Effector memory CD4-positive, alpha-beta T cell (primary cell): ENCODE measurements at regions not wholly inside any gene's neighbourhood (a gene's known extent, or its start where the extent isn't known, plus 50 kb on each side); places are given as distances from the start of the nearest gene placed in this dataset.

Experiments
- DNase-seq, 3 donors: peaks; one replicate each; pipeline ENCODE4 v3.0.0-alpha.2; 2020
- H3K27ac ChIP-seq: 2 replicates; pipeline ENCODE4 v1.7.0; 2013; ENCODE audit warnings: mild to moderate bottlenecking, low read length, moderate library complexity; ENCODE audit not compliant: insufficient read depth, poor library complexity, severe bottlenecking
- H3K27me3 ChIP-seq: replicated peaks from 2 replicates; pipeline ENCODE4 v1.7.0; 2013; ENCODE audit warnings: mild to moderate bottlenecking, low read length; ENCODE audit not compliant: insufficient read depth, control insufficient read depth, poor library complexity, severe bottlenecking
- H3K36me3 ChIP-seq: 2 replicates; pipeline ENCODE4 v1.7.0; 2013; ENCODE audit warnings: mild to moderate bottlenecking, low read length, moderate library complexity; ENCODE audit not compliant: control insufficient read depth, insufficient read depth
- H3K4me1 ChIP-seq: 2 replicates; pipeline ENCODE4 v1.7.0; 2013; ENCODE audit warnings: low read length, mild to moderate bottlenecking; ENCODE audit not compliant: control insufficient read depth, insufficient read depth, poor library complexity, severe bottlenecking
- H3K4me3 ChIP-seq: 2 replicates; pipeline ENCODE4 v1.7.0; 2013; ENCODE audit warnings: low read length, low read depth, mild to moderate bottlenecking; ENCODE audit not compliant: insufficient read depth, poor library complexity, severe bottlenecking
- H3K9me3 ChIP-seq: 2 replicates; pipeline ENCODE4 v1.7.0; 2013; ENCODE audit warnings: mild to moderate bottlenecking, low read length, moderate library complexity; ENCODE audit not compliant: control insufficient read depth

DNA sequence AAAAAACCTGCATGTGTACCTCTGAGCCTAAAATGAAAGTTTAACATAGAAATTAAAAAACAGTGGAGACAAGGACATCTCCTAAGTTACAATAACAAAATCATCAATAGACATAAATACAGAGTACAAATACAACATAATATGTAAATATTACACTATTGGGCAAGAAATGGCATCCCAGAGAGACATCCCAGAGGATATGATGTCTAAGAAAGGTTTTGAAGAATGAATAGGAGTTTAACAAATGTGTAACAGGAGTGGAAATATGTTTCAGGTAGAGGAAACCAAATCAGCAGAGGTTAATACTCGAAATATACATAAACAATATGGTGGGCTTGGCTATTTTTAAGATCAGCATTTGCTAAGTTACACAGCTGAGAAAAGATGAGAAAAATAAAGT, 447.7 kb upstream of the MAF start:
- H3K36me3 ChIP-seq, result no peaks in the 10 kb centered on the region
- no peaks in the 10 kb centered on the region for H3K4me1 ChIP-seq
- no peak overlapping the region for H3K27ac ChIP-seq
- H3K9me3 ChIP-seq, result no peaks in the 10 kb centered on the region
- H3K27me3 ChIP-seq, result no peaks in the 10 kb centered on the region
- H3K4me3 ChIP-seq, result no peak overlapping the region
- no peak for DNase-seq

DNA sequence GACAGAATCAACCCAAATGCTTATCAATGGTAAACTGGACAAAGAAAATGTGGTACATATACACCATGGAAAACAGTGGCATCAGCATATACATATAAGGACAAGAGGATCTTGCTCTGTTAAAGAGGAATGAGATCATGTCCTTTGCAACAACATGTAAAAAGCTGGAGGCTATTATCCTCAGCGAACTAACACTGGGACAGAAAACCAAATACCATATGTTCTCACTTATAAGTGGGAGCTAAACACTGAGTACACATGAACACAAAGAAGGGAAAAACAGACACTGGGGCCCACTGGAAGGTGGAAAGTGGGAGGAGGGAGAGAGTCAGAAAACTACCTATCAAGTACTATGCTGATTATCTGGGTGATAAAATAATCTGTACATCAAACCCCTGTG, 447.3 kb upstream of the MAF start:
- no peaks in the 10 kb centered on the region for H3K36me3 ChIP-seq
- H3K27ac ChIP-seq, result no peak overlapping the region
- no peak overlapping the region for H3K4me3 ChIP-seq
- H3K4me1 ChIP-seq, result no peaks in the 10 kb centered on the region
- DNase-seq, result no peak
- no peaks in the 10 kb centered on the region for H3K9me3 ChIP-seq
- no peaks in the 10 kb centered on the region for H3K27me3 ChIP-seq

DNA sequence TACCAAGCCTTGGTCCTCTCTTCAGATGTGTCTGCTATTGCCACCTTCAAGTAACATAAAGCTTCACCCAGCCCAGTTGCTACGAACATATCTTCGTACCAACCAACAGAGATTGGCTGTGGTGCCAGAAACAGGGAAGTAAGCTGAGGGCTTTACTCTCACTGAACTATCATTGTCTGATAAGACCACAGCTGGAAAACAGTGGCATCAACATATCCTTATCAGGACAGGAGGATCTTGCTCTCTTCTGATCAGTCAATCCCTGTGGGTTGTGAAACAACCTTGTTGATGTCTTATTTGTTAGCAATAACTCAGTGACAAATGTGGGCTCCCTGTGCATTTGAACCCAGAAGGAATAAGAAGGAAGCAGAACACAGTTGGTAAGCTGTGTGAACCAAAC, 446.3 kb upstream of the MAF start:
- Histone ChIP-seq H3K27ac (no peak overlapping the region), H3K9me3 (no peaks in the 10 kb centered on the region), H3K36me3 (no peaks in the 10 kb centered on the region), H3K27me3 (no peaks in the 10 kb centered on the region), H3K4me3 (no peak overlapping the region), H3K4me1 (no peaks in the 10 kb centered on the region)
- no peak for DNase-seq

DNA sequence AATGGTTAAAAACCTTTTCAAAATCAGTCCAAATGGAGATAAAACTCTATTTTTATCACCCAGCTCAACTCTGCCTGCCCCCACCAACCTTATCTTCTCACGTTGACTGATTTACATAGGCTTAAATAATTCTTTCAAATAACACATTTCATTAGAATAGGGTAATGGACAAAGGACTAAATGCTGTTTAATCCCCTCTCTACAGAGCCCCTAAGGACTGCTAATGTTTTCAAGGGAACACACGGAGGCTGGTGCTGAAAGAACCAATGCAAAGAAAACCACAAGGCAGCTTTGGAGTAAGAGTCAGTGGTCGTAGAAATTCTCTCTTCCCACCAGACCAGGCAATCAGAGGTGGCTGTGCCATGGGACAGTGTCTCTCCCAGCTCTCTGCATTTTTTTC, 445.7 kb upstream of the MAF start:
- H3K9me3 ChIP-seq, result no peaks in the 10 kb centered on the region
- no peak overlapping the region for H3K4me3 ChIP-seq
- no peaks in the 10 kb centered on the region for H3K27me3 ChIP-seq
- H3K36me3 ChIP-seq, result no peaks in the 10 kb centered on the region
- no peaks in the 10 kb centered on the region for H3K4me1 ChIP-seq
- no peak overlapping the region for H3K27ac ChIP-seq
- DNase-seq, result no peak

DNA sequence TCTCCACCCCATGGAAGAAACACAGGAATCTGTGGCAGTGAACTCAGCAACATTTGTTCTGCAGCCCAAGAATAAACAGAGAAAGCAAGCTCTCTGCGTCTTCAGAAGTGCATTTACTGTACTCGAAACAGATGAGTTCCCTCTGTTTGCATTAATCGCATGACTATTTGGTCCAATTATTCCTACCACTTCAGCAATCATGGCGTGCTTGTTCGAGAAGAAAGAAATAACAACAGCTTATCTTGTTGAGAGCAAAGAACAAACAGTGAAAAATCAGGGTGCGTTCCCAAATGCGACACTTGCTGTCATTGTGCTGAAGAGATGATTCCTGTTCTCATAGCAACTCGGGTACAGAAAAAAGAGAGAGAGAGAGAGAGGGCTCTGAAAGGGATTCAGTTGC, 445.3 kb upstream of the MAF start:
- Histone ChIP-seq H3K9me3 (no peaks in the 10 kb centered on the region), H3K27ac (no peak overlapping the region), H3K27me3 (no peaks in the 10 kb centered on the region), H3K36me3 (no peaks in the 10 kb centered on the region), H3K4me3 (no peak overlapping the region), H3K4me1 (no peaks in the 10 kb centered on the region)
- no peak for DNase-seq

DNA sequence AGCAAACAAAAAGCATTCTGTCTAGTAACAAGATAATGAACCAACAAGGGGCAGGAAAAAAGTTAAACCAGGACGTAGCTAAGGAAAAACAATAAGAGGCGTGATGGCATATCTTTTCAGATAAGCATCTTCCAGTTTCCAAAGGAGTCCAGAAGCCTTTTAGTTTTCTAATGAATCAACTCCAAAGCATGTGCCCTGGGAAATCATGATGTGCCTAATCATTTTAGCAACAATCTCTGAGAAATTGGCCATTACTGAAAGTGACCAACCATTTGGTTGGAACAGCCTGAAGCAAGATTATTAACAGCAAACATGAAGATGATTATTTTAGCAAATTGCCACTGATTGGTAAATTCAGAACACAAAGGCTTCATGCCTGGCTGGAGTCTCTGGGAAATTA, 440.9 kb upstream of the MAF start:
- Histone ChIP-seq H3K9me3 (no peaks in the 10 kb centered on the region), H3K4me1 (no peaks in the 10 kb centered on the region), H3K36me3 (no peaks in the 10 kb centered on the region), H3K4me3 (no peak overlapping the region), H3K27me3 (no peaks in the 10 kb centered on the region), H3K27ac (no peak overlapping the region)
- DNase-seq, result no peak

DNA sequence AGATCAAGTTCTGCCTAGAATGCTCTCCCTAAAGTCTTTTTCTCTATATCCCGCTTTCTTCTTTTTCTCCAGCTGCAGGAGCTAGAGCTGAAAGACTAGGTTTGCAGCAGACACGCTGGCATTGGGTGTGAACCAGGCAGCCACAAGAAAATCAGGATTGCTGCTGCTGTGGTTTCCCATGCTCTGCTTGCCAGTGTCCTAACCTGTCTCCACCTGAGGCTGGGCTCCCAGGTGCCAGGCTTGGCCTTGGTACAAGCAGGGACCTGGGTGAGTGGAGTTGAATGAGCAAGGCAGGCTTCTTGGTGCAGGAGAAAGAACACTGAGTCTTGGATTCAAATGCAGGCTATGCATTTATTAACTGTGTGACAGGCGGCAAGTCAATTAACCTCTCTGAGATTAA, 440.3 kb upstream of the MAF start:
- Histone ChIP-seq H3K4me3 (no peak overlapping the region), H3K27ac (no peak overlapping the region), H3K9me3 (no peaks in the 10 kb centered on the region), H3K4me1 (no peaks in the 10 kb centered on the region), H3K36me3 (no peaks in the 10 kb centered on the region), H3K27me3 (no peaks in the 10 kb centered on the region)
- no peak for DNase-seq

DNA sequence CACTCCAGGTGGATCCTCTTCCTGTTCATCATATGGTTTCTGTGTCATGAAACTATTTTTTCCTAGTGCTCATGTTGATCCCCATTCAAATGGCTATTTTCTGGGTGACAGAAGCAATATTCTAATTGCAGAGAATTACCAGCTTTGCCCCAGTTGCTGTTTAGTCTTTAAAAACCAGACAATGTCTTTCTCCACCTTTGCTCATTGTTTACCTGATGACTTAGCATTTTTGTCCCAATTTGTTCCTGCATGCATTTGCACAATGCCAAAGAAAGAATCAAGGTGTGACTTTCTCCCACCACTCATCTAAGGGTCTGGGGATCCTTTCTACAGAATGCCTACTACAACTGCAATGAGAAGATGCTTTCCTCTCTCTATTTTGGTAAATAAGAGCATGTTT, 439.9 kb upstream of the MAF start:
- Histone ChIP-seq H3K27ac (no peak overlapping the region), H3K4me1 (no peaks in the 10 kb centered on the region), H3K4me3 (no peak overlapping the region), H3K27me3 (no peaks in the 10 kb centered on the region), H3K36me3 (no peaks in the 10 kb centered on the region), H3K9me3 (no peaks in the 10 kb centered on the region)
- no peak for DNase-seq

DNA sequence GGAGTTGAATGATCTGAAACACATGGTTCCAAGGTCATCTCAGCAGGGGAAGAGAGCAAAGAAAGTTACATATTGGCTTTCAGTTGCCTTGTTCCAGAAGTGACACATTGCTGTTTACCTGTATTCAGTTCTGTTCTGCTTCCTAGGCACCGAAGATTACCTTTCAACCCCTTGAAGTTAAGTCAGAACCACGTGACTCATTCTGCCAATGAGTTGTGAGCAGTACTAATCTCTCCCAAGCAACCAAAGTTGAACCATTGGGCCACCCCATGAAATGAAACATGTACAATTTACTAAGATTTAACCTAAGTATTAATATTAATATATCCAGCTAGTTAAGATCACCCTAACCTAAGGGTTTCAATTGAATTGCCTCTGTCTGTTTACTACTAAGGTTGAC, 439.2 kb upstream of the MAF start:
- Histone ChIP-seq H3K27ac (no peak overlapping the region), H3K4me3 (no peak overlapping the region), H3K36me3 (no peaks in the 10 kb centered on the region), H3K9me3 (no peaks in the 10 kb centered on the region), H3K4me1 (no peaks in the 10 kb centered on the region), H3K27me3 (no peaks in the 10 kb centered on the region)
- no peak for DNase-seq

DNA sequence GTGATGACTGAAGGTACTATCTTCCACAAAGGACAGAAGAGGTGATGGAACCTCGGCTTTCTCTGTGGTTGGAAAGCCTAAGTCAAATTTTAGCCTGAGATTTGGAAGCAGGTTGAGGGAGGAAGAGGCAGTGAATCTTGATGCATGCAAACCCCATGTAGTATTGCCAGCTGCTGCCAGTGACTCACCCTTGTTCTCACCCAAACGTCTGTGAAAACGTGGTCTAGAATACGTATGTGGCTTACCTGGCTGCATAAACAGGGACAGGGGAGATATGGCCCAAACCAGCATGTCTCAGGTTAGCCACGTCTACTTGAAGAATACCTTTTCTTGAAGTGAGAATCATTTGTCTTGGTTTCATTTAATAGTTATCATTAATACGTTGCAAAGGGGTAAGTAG, 438.0 kb upstream of the MAF start:
- Histone ChIP-seq H3K4me3 (no peak overlapping the region), H3K36me3 (no peaks in the 10 kb centered on the region), H3K27me3 (no peaks in the 10 kb centered on the region), H3K4me1 (no peaks in the 10 kb centered on the region), H3K27ac (no peak overlapping the region), H3K9me3 (no peaks in the 10 kb centered on the region)
- DNase-seq, result no peak
